Endodermal cell (in vitro differentiated cells): ENCODE measurements at regions not wholly inside any gene's neighbourhood (a gene's known extent, or its start where the extent isn't known, plus 50 kb on each side); places are given as distances from the start of the nearest gene placed in this dataset.
"Not testable (repeated sequence)": the region's sequence is repeated elsewhere in the genome, so short reads cannot be mapped to it uniquely, and the experiment has no call there.

ENCODE experiments used
- DNase-seq: peaks from one replicate; pipeline ENCODE4 v3.0.0-alpha.2; 2017
- H3K27ac ChIP-seq: 2 replicates; pipeline ENCODE4 v1.5.1; 2013; ENCODE audit warnings: mild to moderate bottlenecking, low read depth, low read length, moderate library complexity
- H3K27me3 ChIP-seq: 2 replicates; pipeline ENCODE4 v1.6.1; 2013; ENCODE audit warnings: mild to moderate bottlenecking, low read length, moderate library complexity; ENCODE audit not compliant: insufficient read depth, control insufficient read depth, poor library complexity, severe bottlenecking
- H3K36me3 ChIP-seq: 2 replicates; pipeline ENCODE4 v1.7.0; 2013; ENCODE audit warnings: mild to moderate bottlenecking, low read length, moderate library complexity; ENCODE audit not compliant: control insufficient read depth, insufficient read depth
- H3K4me1 ChIP-seq: one replicate; pipeline ENCODE4 v1.7.0; 2013; ENCODE audit warnings: low read length; ENCODE audit not compliant: control insufficient read depth, insufficient read depth
- H3K4me3 ChIP-seq: 2 replicates; pipeline ENCODE4 v1.5.1; 2013; ENCODE audit warnings: mild to moderate bottlenecking, low read length, moderate library complexity
- H3K9ac ChIP-seq: 2 replicates; pipeline ENCODE4 v1.6.1; 2013; ENCODE audit warnings: mild to moderate bottlenecking, low read length, moderate library complexity; ENCODE audit not compliant: poor library complexity, severe bottlenecking; ENCODE audit errors: extremely low read depth
- H3K9me3 ChIP-seq: 2 replicates; pipeline ENCODE4 v1.6.1; 2013; ENCODE audit warnings: mild to moderate bottlenecking, low read length, moderate library complexity; ENCODE audit not compliant: control insufficient read depth
- H3K27ac Mint-ChIP-seq: 2 replicates; pipeline ENCODE4 v1.8.0; 2020; ENCODE audit warnings: mixed read lengths
- H3K27me3 Mint-ChIP-seq: 2 replicates; pipeline ENCODE4 v1.8.0; 2021; ENCODE audit warnings: mild to moderate bottlenecking, mixed read lengths; ENCODE audit not compliant: insufficient read depth
- H3K36me3 Mint-ChIP-seq: 2 replicates; pipeline ENCODE4 v1.8.0; 2020; ENCODE audit warnings: low read depth, mixed read lengths
- H3K4me1 Mint-ChIP-seq: 2 replicates; pipeline ENCODE4 v1.8.0; 2020; ENCODE audit warnings: mixed read lengths
- H3K4me3 Mint-ChIP-seq: 2 replicates; pipeline ENCODE4 v1.8.0; 2020; ENCODE audit warnings: mild to moderate bottlenecking, moderate library complexity, mixed read lengths
- H3K9me3 Mint-ChIP-seq: 2 replicates; pipeline ENCODE4 v1.8.0; 2020; ENCODE audit warnings: mild to moderate bottlenecking, mixed read lengths
- WGBS, 2 experiments: methylation state at CpG; one replicate each; pipeline versions ENCODE4 v1.1.5 to v1.1.7; 2013; ENCODE audit warnings: missing lambda C conversion rate in 2 of 2, mixed read lengths in 1 of 2; ENCODE audit not compliant: insufficient coverage in 1 of 2, insufficient read length in 1 of 2; 5-methylcytosine and 5-hydroxymethylcytosine counted together

DNA sequence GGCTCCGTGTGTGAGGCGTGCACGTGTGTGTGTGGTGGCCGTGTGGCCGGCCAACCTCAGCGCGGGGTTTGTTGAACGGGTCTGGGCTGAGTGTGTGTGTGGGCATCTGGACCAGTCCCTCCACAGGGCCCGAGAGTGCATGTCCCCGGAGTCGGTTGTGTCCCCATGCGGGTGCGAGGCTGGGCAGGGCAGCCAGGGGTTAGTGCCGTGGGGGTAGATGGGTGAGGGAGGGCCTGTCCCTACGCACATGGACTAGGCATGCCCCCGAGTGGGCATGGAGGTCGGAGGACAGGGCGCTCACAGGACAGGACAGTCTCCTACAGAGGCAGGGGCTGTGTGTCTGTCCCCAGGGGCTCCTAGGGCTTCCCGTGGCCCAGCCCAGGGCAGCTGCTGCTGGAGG, 116.1 kb downstream of the TMEM121 start:
- not testable (repeated sequence) for H3K4me3 ChIP-seq, H3K9me3 ChIP-seq, H3K4me1 ChIP-seq, DNase-seq, H3K36me3 ChIP-seq, H3K27ac Mint-ChIP-seq, H3K27ac ChIP-seq, H3K27me3 ChIP-seq, H3K4me1 Mint-ChIP-seq, H3K27me3 Mint-ChIP-seq, H3K4me3 Mint-ChIP-seq, H3K9ac ChIP-seq, H3K36me3 Mint-ChIP-seq
- peaks cover 47% of the 10 kb centered on the region for H3K9me3 Mint-ChIP-seq
- 83 to 92% methylated on average over 5 to 10 of the region's 19 CpGs for WGBS, 2 experiments

DNA sequence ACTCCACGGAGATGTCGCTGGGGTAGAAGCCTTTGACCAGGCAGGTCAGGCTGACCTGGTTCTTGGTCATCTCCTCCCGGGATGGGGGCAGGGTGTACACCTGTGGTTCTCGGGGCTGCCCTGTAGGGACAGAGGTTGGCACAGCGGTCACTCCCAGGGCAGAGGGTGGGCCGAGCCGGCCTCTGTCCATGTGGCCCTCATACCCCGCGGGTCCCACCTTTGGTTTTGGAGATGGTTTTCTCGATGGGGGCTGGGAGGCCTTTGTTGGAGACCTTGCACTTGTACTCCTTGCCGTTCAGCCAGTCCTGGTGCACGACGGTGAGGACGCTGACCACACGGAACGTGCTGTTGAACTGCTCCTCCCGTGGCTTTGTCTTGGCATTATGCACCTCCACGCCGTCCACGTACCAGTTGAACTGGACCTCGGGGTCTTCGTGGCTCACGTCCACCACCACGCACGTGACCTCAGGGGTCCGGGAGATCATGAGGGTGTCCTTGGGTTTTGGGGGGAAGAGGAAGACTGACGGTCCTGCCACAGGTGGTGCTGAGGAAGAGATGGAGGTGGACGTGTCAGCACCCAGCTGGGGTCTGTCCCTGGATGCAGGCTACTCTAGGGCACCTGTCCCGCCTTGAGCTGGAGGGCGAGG, 117.1 kb downstream of the TMEM121 start:
- not testable (repeated sequence) for H3K4me3 Mint-ChIP-seq, H3K4me1 ChIP-seq, H3K27me3 ChIP-seq, H3K36me3 ChIP-seq, H3K27ac ChIP-seq, H3K9ac ChIP-seq, H3K9me3 ChIP-seq, H3K27ac Mint-ChIP-seq, H3K27me3 Mint-ChIP-seq, H3K4me3 ChIP-seq, H3K36me3 Mint-ChIP-seq, H3K4me1 Mint-ChIP-seq, DNase-seq
- 81 to 84% methylated on average over 12 to 28 of the region's 30 CpGs for WGBS, 2 experiments
- peaks cover 58% of the 10 kb centered on the region for H3K9me3 Mint-ChIP-seq

DNA sequence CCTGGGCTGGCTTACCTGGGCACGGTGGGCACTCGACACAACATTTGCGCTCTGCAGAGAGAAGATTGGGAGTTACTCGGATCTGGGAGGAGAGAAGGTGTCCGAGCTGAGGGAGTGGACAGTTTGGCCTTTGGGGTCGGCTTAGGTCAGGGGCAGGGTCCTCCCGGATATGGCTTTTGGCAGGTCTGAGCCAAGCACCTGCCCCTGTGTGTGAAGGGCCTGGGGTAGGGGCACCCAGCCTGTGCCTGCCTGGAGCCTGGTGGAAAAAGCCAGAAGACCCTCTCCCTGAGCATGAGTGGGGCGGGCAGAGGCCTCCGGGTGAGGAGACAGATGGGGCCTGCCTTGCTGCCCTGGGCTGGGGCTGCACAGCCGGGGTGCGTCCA, 117.7 kb downstream of the TMEM121 start:
- H3K4me1 Mint-ChIP-seq, H3K9ac ChIP-seq, H3K27ac Mint-ChIP-seq, H3K36me3 ChIP-seq, H3K9me3 ChIP-seq, H3K4me1 ChIP-seq, H3K4me3 ChIP-seq, H3K4me3 Mint-ChIP-seq, H3K27me3 Mint-ChIP-seq, DNase-seq, H3K27ac ChIP-seq, H3K36me3 Mint-ChIP-seq, H3K27me3 ChIP-seq: not testable (repeated sequence)
- peaks cover 63% of the 10 kb centered on the region for H3K9me3 Mint-ChIP-seq
- 82 to 89% methylated on average over 5 to 9 of the region's 11 CpGs for WGBS, 2 experiments

GRCh38 chr14:105644457-105644856, 118.1 kb downstream of the TMEM121 start:
- not testable (repeated sequence) for H3K36me3 ChIP-seq, H3K27ac ChIP-seq, H3K27ac Mint-ChIP-seq, H3K4me3 ChIP-seq, H3K27me3 ChIP-seq, H3K4me1 ChIP-seq, H3K4me1 Mint-ChIP-seq, H3K36me3 Mint-ChIP-seq, H3K9ac ChIP-seq, DNase-seq, H3K4me3 Mint-ChIP-seq, H3K27me3 Mint-ChIP-seq
- 73 to 77% methylated on average over 8 to 16 of the region's 19 CpGs for WGBS, 2 experiments
- H3K9me3 ChIP-seq: peaks cover 13% of the 10 kb centered on the region
- H3K9me3 Mint-ChIP-seq: peaks cover 67% of the 10 kb centered on the region

GRCh38 chr14:105644891-105645290, 118.5 kb downstream of the TMEM121 start:
- not testable (repeated sequence) for H3K4me3 ChIP-seq, H3K27me3 ChIP-seq, H3K4me3 Mint-ChIP-seq, H3K9ac ChIP-seq, H3K27ac Mint-ChIP-seq, H3K36me3 Mint-ChIP-seq, DNase-seq, H3K27me3 Mint-ChIP-seq, H3K27ac ChIP-seq, H3K4me1 ChIP-seq, H3K4me1 Mint-ChIP-seq, H3K36me3 ChIP-seq
- H3K9me3 ChIP-seq: peaks cover 16% of the 10 kb centered on the region
- WGBS, 2 experiments: no CpG with 5 or more reads among the region's 14 CpGs
- H3K9me3 Mint-ChIP-seq: peaks cover 68% of the 10 kb centered on the region

GRCh38 chr14:105645389-105645788, 119.0 kb downstream of the TMEM121 start:
- H3K4me1 Mint-ChIP-seq, DNase-seq, H3K36me3 ChIP-seq, H3K4me3 Mint-ChIP-seq, H3K27me3 ChIP-seq, H3K36me3 Mint-ChIP-seq, H3K27me3 Mint-ChIP-seq, H3K9ac ChIP-seq, H3K4me1 ChIP-seq, H3K27ac ChIP-seq, H3K27ac Mint-ChIP-seq, H3K4me3 ChIP-seq: not testable (repeated sequence)
- WGBS, 2 experiments: no CpG with 5 or more reads among the region's 6 CpGs
- peaks cover 21% of the 10 kb centered on the region for H3K9me3 ChIP-seq
- H3K9me3 Mint-ChIP-seq: peaks cover 71% of the 10 kb centered on the region
